Testis (tissue), 2 donors: ENCODE measurements at regions not wholly inside any gene's neighbourhood (a gene's known extent, or its start where the extent isn't known, plus 50 kb on each side); places are given as distances from the start of the nearest gene placed in this dataset.

Source experiments
- CTCF ChIP-seq, 3 experiments: fragments of 450-650 bp in 2 of 3; fragments of 200-600 bp in 1 of 3; sonication (generic) in 1 of 3; IDR thresholded peaks; one replicate each; pipeline ENCODE4 v1.5.1; 2016 to 2019; ENCODE audit warnings: antibody characterized with exemption in 3 of 3, mild to moderate bottlenecking in 2 of 3, moderate library complexity in 1 of 3
- POLR2A ChIP-seq: fragments of 450-650 bp; IDR thresholded peaks from one replicate; pipeline ENCODE4 v1.6.1; 2017; ENCODE audit warnings: antibody characterized with exemption, mild to moderate bottlenecking, moderate library complexity

- no peak for TF ChIP-seq CTCF (IDR thresholded peaks at IDR 0.05)
- no peak for TF ChIP-seq POLR2A
Observed at GRCh38 chr2:167537743-167538142, 649.5 kb downstream of the XIRP2 start.
